ENCODE measurements at regions not wholly inside any gene's neighbourhood (a gene's known extent, or its start where the extent isn't known, plus 50 kb on each side); places are given as distances from the start of the nearest gene placed in this dataset.

DNA sequence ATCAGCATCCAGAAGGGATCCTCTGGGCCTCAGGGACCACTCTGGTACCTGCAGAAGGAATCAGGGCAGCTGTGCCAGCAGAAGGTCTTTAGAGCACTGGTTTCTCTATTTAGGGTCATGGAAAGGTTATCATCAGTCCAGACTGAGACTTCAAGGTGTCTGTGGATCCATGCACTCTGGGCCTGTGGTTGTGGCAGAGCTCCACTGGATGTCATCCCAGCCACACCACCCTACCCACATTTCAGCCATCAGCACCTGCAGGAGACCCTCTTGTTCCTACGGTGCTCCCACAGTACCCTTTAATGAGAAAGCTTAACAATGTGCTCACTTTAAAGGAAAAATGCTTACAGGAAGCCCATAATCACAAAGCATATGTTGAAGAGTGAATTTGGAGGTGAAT lies 603.4 kb upstream of the CCDC54 start:
- TF ChIP-seq, protein P1, sequence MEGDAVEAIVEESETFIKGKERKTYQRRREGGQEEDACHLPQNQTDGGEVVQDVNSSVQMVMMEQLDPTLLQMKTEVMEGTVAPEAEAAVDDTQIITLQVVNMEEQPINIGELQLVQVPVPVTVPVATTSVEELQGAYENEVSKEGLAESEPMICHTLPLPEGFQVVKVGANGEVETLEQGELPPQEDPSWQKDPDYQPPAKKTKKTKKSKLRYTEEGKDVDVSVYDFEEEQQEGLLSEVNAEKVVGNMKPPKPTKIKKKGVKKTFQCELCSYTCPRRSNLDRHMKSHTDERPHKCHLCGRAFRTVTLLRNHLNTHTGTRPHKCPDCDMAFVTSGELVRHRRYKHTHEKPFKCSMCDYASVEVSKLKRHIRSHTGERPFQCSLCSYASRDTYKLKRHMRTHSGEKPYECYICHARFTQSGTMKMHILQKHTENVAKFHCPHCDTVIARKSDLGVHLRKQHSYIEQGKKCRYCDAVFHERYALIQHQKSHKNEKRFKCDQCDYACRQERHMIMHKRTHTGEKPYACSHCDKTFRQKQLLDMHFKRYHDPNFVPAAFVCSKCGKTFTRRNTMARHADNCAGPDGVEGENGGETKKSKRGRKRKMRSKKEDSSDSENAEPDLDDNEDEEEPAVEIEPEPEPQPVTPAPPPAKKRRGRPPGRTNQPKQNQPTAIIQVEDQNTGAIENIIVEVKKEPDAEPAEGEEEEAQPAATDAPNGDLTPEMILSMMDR (IDR thresholded peaks at IDR 0.05) = no peak
- no peak for TF ChIP-seq ZFX (IDR thresholded peaks at IDR 0.05; ENCODE audit: borderline replicate concordance)

Measured in 22Rv1 (cell line).